ENCODE measurements at regions not wholly inside any gene's neighbourhood (a gene's known extent, or its start where the extent isn't known, plus 50 kb on each side); places are given as distances from the start of the nearest gene placed in this dataset.
"Not testable (repeated sequence)": the region's sequence is repeated elsewhere in the genome, so short reads cannot be mapped to it uniquely, and the experiment has no call there.

DNA sequence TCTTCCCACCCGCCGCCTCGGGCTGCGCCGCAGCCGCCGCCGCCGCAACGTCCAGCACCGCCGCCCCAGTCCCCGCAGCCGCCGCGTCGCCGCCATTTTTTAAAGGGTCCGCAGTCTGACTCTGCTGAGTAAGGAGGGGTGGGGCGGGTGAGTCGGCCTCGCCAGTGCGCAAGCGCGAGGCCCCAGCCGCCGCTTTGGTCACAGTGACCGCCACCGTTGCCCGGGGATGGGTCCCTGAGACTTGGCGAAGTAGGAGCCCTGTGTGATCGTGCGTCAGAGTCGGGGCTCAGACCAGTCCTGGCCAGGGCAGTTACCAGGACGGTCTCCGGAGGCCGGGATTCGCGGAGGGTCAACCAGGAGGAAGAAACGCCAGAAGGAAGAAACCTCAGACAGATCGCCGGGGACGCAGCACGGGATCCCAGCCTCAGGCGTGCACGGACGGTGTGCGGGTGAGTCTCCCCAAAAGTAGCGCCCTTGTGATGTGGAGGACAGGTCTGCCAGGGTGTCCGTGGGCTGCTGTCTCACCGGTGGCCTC is 1414.2 kb upstream of the PCDH10 start:
- DNase-seq = not testable (repeated sequence)

- DNase-seq = not testable (repeated sequence)
Observed at GRCh38 chr4:131738991-131739390, 1410.1 kb upstream of the PCDH10 start.

DNA sequence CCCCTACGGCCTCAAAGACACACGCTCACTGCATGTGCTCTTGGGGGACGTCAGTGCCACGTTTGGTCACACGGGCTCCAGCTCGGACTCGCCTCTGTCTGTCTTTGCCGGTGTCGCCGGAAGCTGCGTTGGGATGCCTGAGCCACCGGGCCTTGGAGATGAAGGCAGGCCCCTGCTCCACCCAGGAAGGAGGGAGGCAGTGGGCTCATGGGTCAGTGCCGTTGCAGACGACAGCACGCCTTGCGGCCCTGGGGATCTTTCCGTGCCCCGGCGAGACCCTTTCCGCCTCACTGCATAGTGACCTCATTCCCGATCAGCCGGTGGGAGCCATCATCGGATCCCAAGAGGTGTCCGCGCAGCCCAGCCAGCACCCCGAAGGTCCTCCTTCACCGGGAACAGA is 1407.3 kb upstream of the PCDH10 start:
- not testable (repeated sequence) for DNase-seq

DNA sequence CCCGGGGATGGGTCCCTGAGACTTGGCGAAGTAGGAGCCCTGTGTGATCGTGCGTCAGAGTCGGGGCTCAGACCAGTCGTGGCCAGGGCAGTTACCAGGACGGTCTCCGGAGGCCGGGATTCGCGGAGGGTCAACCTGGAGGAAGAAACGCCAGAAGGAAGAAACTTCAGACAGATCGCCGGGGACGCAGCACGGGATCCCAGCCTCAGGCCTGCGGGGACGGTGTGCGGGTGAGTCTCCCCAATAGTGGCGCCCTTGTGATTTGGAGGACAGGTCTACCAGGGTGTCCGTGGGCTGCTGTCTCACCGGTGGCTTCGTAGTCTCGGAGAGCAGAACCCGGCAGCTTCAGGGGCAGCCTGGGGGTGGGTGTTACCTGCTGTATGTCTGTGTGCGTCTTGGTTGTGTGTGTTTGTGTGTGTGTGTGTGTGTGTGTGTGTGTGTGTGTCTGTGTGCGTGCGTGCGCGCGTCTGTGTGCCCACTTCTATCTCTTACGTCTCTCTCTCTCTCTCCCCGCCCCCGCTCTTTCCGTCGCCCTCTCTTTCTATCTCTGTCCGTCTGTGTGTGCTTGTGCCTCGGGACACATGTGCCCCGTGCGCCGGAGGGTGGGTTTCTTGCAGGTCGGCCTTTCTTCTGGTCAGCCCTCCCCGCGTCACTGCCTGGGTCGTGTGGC is 1406.4 kb upstream of the PCDH10 start:
- DNase-seq = not testable (repeated sequence)

DNA sequence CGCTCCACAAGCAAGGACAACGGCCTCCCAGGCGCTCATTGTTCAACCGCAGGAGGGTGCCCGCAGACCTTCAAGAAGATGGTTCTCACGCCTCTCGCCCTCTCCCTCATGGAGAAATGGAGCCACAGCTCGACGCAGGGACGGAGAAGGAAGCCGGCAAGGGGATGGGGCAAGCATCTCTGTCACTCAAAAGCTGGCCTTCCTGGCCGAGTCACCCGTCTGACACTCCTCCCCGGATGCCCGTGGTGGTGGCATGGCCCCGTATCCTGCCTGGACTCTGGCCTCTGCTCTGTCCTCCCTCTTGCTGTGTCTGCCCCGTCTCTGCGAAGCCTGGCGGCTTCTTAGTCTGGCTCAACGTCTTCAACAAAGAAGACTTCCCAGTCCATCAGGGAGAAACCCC is 1405.7 kb upstream of the PCDH10 start:
- DNase-seq = not testable (repeated sequence)

GRCh38 chr4:131747203-131747602 is 1401.9 kb upstream of the PCDH10 start:
- not testable (repeated sequence) for DNase-seq

GRCh38 chr4:131749224-131749623 is 1399.9 kb upstream of the PCDH10 start:
- not testable (repeated sequence) for DNase-seq

DNA sequence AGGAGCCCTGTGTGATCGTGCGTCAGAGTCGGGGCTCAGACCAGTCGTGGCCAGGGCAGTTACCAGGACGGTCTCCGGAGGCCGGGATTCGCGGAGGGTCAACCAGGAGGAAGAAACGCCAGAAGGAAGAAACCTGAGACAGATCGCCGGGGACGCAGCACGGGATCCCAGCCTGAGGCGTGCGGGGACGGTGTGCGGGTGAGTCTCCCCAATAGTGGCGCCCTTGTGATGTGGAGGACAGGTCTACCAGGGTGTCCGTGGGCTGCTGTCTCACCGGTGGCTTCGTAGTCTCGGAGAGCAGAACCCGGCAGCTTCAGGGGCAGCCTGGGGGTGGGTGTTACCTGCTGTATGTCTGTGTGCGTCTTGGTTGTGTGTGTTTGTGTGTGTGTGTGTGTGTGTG is 1399.1 kb upstream of the PCDH10 start:
- not testable (repeated sequence) for DNase-seq

DNA sequence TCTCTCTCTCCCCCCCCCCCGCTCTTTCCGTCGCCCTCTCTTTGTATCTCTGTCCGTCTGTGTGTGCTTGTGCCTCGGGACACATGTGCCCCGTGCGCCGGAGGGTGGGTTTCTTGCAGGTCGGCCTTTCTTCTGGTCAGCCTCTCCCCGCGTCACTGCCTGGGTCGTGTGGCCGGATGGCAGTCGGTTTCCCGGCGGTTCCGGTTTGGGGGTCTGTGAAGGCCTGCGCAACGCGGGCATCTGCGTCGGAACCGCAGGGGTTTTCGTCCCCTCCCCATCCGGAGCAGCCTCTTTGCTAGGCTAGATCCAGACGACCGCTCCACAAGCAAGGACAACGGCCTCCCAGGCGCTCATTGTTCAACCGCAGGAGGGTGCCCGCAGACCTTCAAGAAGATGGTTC is 1398.6 kb upstream of the PCDH10 start:
- DNase-seq = not testable (repeated sequence)

- not testable (repeated sequence) for DNase-seq
Observed at GRCh38 chr4:131762234-131762633, 1386.9 kb upstream of the PCDH10 start.

- no peak for DNase-seq
Observed at GRCh38 chr4:131764730-131765129, 1384.4 kb upstream of the PCDH10 start.

GRCh38 chr4:131774382-131774781 is 1374.7 kb upstream of the PCDH10 start:
- DNase-seq = not testable (repeated sequence)

DNA sequence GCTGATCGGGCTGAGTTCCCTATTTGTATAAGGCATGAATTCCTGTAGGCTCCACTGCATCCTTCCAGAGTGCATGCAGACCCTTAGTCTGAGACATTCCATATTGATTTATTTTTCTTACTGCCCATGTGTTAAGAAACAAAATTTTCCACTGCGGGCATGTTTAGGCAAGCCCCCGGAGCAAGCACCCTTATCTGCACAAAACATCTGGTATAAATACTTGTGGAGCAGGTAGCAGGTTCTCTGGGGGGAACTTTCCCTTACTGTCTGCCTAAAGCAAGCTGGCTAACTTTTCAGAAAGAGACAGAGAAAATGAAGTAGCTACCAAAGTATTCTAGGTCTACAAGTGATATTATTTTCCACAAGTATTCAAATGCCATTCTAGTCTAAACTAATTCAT is 1338.5 kb upstream of the PCDH10 start:
- DNase-seq = not testable (repeated sequence)

Measured in NCI-H2227 treated with DMSO at 0.1 percent for 48 hours (cell line).